ENCODE measurements at regions not wholly inside any gene's neighbourhood (a gene's known extent, or its start where the extent isn't known, plus 50 kb on each side); places are given as distances from the start of the nearest gene placed in this dataset.
"Not testable (repeated sequence)": the region's sequence is repeated elsewhere in the genome, so short reads cannot be mapped to it uniquely, and the experiment has no call there.

GRCh38 chr13:76708138-76708688, 178.0 kb downstream of the KCTD12 start:
- DNase-seq = no peak

GRCh38 chr13:76707360-76707759, 178.8 kb downstream of the KCTD12 start:
- DNase-seq = no peak

GRCh38 chr13:76703621-76704288, 182.4 kb downstream of the KCTD12 start:
- no peak for DNase-seq

GRCh38 chr13:76703216-76703615, 183.0 kb downstream of the KCTD12 start:
- DNase-seq = no peak

- no peak for DNase-seq
These were observed 188.9 kb downstream of the KCTD12 start for GRCh38 chr13:76697288-76697687.

- DNase-seq = no peak
These were observed 189.8 kb downstream of the KCTD12 start for GRCh38 chr13:76696370-76696769.

- DNase-seq = no peak
These were observed 193.1 kb downstream of the KCTD12 start for GRCh38 chr13:76693086-76693485.

- DNase-seq = no peak
These were observed 193.9 kb downstream of the KCTD12 start for GRCh38 chr13:76692346-76692745.

- DNase-seq = no peak
These were observed 195.6 kb downstream of the KCTD12 start for GRCh38 chr13:76690611-76691010.

GRCh38 chr13:76687467-76687866, 198.7 kb downstream of the KCTD12 start:
- no peak for DNase-seq

- no peak for DNase-seq
These were observed 200.3 kb downstream of the KCTD12 start for GRCh38 chr13:76685938-76686337.

GRCh38 chr13:76684336-76684735, 201.9 kb downstream of the KCTD12 start:
- no peak for DNase-seq

- no peak for DNase-seq
These were observed 202.4 kb downstream of the KCTD12 start for GRCh38 chr13:76683854-76684253.

GRCh38 chr13:76683168-76683567, 203.0 kb downstream of the KCTD12 start:
- no peak for DNase-seq

GRCh38 chr13:76680112-76680511, 206.1 kb downstream of the KCTD12 start:
- no peak for DNase-seq

GRCh38 chr13:76677043-76677442, 209.2 kb downstream of the KCTD12 start:
- peak; percentile 25 to 32 for DNase-seq

GRCh38 chr13:76672420-76672819, 213.8 kb downstream of the KCTD12 start:
- no peak for DNase-seq

GRCh38 chr13:76668716-76669115, 217.5 kb downstream of the KCTD12 start:
- DNase-seq = no peak

GRCh38 chr13:76668141-76668540, 218.1 kb downstream of the KCTD12 start:
- DNase-seq = no peak

- no peak for DNase-seq
These were observed 218.7 kb downstream of the KCTD12 start for GRCh38 chr13:76667551-76667950.

GRCh38 chr13:76663592-76664335, 222.4 kb downstream of the KCTD12 start:
- no peak for DNase-seq

GRCh38 chr13:76659074-76659473, 227.1 kb downstream of the KCTD12 start:
- DNase-seq = not testable (repeated sequence)

GRCh38 chr13:76656500-76656899, 229.7 kb downstream of the KCTD12 start:
- no peak for DNase-seq

- no peak for DNase-seq
These were observed 230.1 kb downstream of the KCTD12 start for GRCh38 chr13:76656056-76656455.

All from SHP77 (cell line).